HepG2 (cell line): ENCODE measurements at regions not wholly inside any gene's neighbourhood (a gene's known extent, or its start where the extent isn't known, plus 50 kb on each side); places are given as distances from the start of the nearest gene placed in this dataset.

ENCODE experiments used
- ATAC-seq: fragments of 200-7000 bp; cut with Tn5 transposase; 3 replicates; pipeline ENCODE4 v1.9.1; 2020; ENCODE audit warnings: mild to moderate bottlenecking, moderate library complexity
- BruUV-seq: library from RNA; stranded (reverse); fragments of 400-500 nt; replicated peaks from 2 replicates; lab custom pipeline; 2021; lab: Mats Ljungman, UMichigan
- CTCF ChIA-PET: fragments of 300-600 bp; formaldehyde crosslinking; extraction: SDS; loops from one replicate; lab custom pipeline; 2021; ENCODE audit warnings: low total read pairs, inconsistent platforms, low intra/inter-chr PET ratio; lab: Yijun Ruan, JAX
- POLR2A ChIA-PET: fragments of 350-600 bp; sonication (Branson Sonifier 250); formaldehyde crosslinking; loops from one replicate; lab custom pipeline; 2020; ENCODE audit warnings: antibody characterized with exemption, inconsistent platforms; lab: Yijun Ruan, JAX
- DNase-seq: peaks from one replicate; pipeline ENCODE4 v3.0.0-alpha.2; 2015; ENCODE audit warnings: low spot score
- FAIRE-seq: peaks from 3 replicates; lab custom pipeline; 2011; peaks lifted over from hg19 to GRCh38; lab: Jason Lieb, UNC
- H2AFZ ChIP-seq: one replicate; pipeline ENCODE4 v1.6.1; 2011; ENCODE audit warnings: low read length, inconsistent platforms
- H3K27ac ChIP-seq: fragments of 300-600 bp; 3 replicates; pipeline ENCODE4 v1.8.0; 2011; ENCODE audit warnings: mixed run types, mild to moderate bottlenecking, mixed read lengths, low read length, inconsistent platforms; ENCODE audit not compliant: insufficient read depth; ENCODE audit errors: extremely low read length
- H3K27me3 ChIP-seq, 2 experiments: fragments of 200-600 bp in 1 of 2; 2 replicates in 1 of 2; 3 replicates in 1 of 2; pipeline versions ENCODE4 v1.6.0 to v1.8.0; 2011; ENCODE audit warnings: low read length in 2 of 2, mild to moderate bottlenecking in 2 of 2, moderate library complexity in 2 of 2, inconsistent platforms in 1 of 2; ENCODE audit not compliant: insufficient read depth in 2 of 2, control insufficient read depth in 1 of 2
- H3K36me3 ChIP-seq, 2 experiments: fragments of 200-600 bp in 1 of 2; replicated peaks in 1 of 2; 2 replicates in 1 of 2; 3 replicates in 1 of 2; pipeline versions ENCODE4 v1.5.1 to v1.8.0; 2011; ENCODE audit warnings: low read length in 2 of 2, inconsistent platforms in 1 of 2; ENCODE audit not compliant: insufficient read depth in 2 of 2, control insufficient read depth in 1 of 2
- H3K4me1 ChIP-seq: 2 replicates; pipeline ENCODE4 v1.5.1; 2012; ENCODE audit warnings: low read length, inconsistent platforms; ENCODE audit not compliant: insufficient read depth
- H3K4me2 ChIP-seq: 2 replicates; pipeline ENCODE4 v1.6.0; 2011; ENCODE audit warnings: low read depth, low read length, inconsistent platforms
- H3K4me3 ChIP-seq, 3 experiments: fragments of 200-600 bp in 1 of 3; sonication (generic), shearing (Covaris generic) in 1 of 3; replicated peaks in 1 of 3; 2 replicates each; pipeline ENCODE4 v1.5.1; 2011 to 2016; ENCODE audit warnings: low read length in 3 of 3, inconsistent platforms in 2 of 3, low read depth in 2 of 3, mild to moderate bottlenecking in 2 of 3, control low read depth in 1 of 3, mixed read lengths in 1 of 3; ENCODE audit not compliant: insufficient read depth in 1 of 3
- H3K79me2 ChIP-seq: one replicate; pipeline ENCODE4 v1.6.1; 2011; ENCODE audit warnings: low read length, inconsistent platforms; ENCODE audit not compliant: insufficient read depth
- H3K9ac ChIP-seq: 2 replicates; pipeline ENCODE4 v1.6.0; 2011; ENCODE audit warnings: mild to moderate bottlenecking, low read depth, low read length, inconsistent platforms; ENCODE audit not compliant: insufficient read depth
- H3K9me3 ChIP-seq: 2 replicates; pipeline ENCODE4 v1.5.1; 2012; ENCODE audit warnings: mild to moderate bottlenecking, low read length
- H4K20me1 ChIP-seq: 2 replicates; pipeline ENCODE4 v1.6.0; 2011; ENCODE audit warnings: inconsistent platforms, mild to moderate bottlenecking, low read length, moderate library complexity; ENCODE audit not compliant: insufficient read depth
- AGO1 ChIP-seq: fragments of 200-400 bp; formaldehyde crosslinking; IDR thresholded peaks from 2 replicates; pipeline ENCODE4 v1.6.1; 2017; ENCODE audit warnings: mild to moderate bottlenecking, low read depth, low read length, moderate library complexity; ENCODE audit not compliant: poor library complexity, severe bottlenecking
- CENPX ChIP-seq: sonication (generic); formaldehyde crosslinking; IDR thresholded peaks from 2 replicates; pipeline ENCODE4 v1.9.0; 2021; ENCODE audit warnings: mild to moderate bottlenecking, missing genetic modification reagents, moderate library complexity
- NPAS2 ChIP-seq: sonication (generic); formaldehyde crosslinking; IDR thresholded peaks from 2 replicates; pipeline ENCODE4 v1.8.0; 2022; ENCODE audit warnings: mild to moderate bottlenecking, missing genetic modification reagents, borderline replicate concordance
- PRDM15 ChIP-seq: sonication (generic); formaldehyde crosslinking; IDR thresholded peaks from 2 replicates; pipeline ENCODE4 v1.4.0; 2020; ENCODE audit warnings: missing genetic modification reagents
- SOX5 ChIP-seq: IDR thresholded peaks from 2 replicates; pipeline ENCODE4 v1.6.1; 2016; ENCODE audit warnings: borderline replicate concordance
- SP4 ChIP-seq: sonication (generic); formaldehyde crosslinking; IDR thresholded peaks from 2 replicates; pipeline ENCODE4 v1.8.1; 2023; ENCODE audit warnings: mild to moderate bottlenecking, missing genetic modification reagents
- SYNCRIP ChIP-seq: fragments of 200-400 bp; formaldehyde crosslinking; IDR thresholded peaks from 2 replicates; pipeline ENCODE4 v1.6.1; 2018; ENCODE audit warnings: mild to moderate bottlenecking, low read depth, low read length; ENCODE audit not compliant: insufficient read depth
- ZBTB21 ChIP-seq: sonication (generic); formaldehyde crosslinking; IDR thresholded peaks from 2 replicates; pipeline ENCODE4 v1.4.0; 2020; ENCODE audit warnings: missing genetic modification reagents
- ZBTB44 ChIP-seq: sonication (generic); formaldehyde crosslinking; IDR thresholded peaks from 2 replicates; pipeline ENCODE4 v1.4.0; 2020; ENCODE audit warnings: missing genetic modification reagents
- ZNF33A ChIP-seq: sonication (generic); formaldehyde crosslinking; IDR thresholded peaks from 2 replicates; pipeline ENCODE4 v1.5.1; 2020; ENCODE audit warnings: missing genetic modification reagents, mild to moderate bottlenecking, moderate library complexity, borderline replicate concordance
- ZNF431 ChIP-seq: sonication (generic); formaldehyde crosslinking; IDR thresholded peaks from 2 replicates; pipeline ENCODE4 v1.9.0; 2022; ENCODE audit warnings: missing genetic modification reagents, low read depth, mild to moderate bottlenecking, borderline replicate concordance
- ZNF530 ChIP-seq: sonication (generic); formaldehyde crosslinking; IDR thresholded peaks from 2 replicates; pipeline ENCODE4 v1.5.0; 2020; ENCODE audit warnings: low read depth, mild to moderate bottlenecking, missing genetic modification reagents
- ZSCAN12 ChIP-seq: sonication (generic); formaldehyde crosslinking; IDR thresholded peaks from 2 replicates; pipeline ENCODE4 v1.9.0; 2021; ENCODE audit warnings: mild to moderate bottlenecking, missing genetic modification reagents
- in situ Hi-C: cut with HindIII; loops from 2 replicates; pipeline ENCODE4 v1.10.0; 2017; ENCODE audit warnings: low pct_unique_long_range_greater_than_20kb; ENCODE audit not compliant: extremely low pct_ligation_motif_present
- intact Hi-C: fragments of 100-400 bp; cut with micrococcal nuclease; formaldehyde crosslinking; loops from one replicate; pipeline ENCODE4 v1.10.0; 2022; ENCODE audit not compliant: unreplicated experiment
- TF ChIP-seq, protein P1 (sequence below): sonication (generic); formaldehyde crosslinking; IDR thresholded peaks from 2 replicates; pipeline ENCODE4 v1.9.0; 2021; ENCODE audit warnings: mild to moderate bottlenecking, missing genetic modification reagents

DNA sequence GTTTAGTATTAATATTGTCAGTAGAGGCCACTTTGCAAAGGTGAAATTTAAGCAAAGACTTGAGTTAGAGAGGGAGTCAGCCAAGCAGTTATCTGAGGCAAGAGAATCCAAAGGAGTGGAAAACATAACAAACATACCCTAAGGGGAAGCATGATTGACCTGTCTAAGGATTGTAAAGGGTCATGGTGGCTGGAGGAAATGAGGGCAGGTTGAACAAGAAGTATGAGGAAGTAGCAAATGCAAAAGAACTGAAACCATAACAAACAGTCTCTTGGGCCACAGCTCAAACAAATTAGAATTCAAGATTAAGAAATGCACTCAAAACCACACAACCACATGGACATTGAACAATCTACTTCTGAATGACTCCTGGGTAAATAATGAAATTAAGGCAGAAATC, 103.2 kb downstream of the FBXO5 start:
- H3K27me3 ChIP-seq, result no peaks in the 10 kb centered on the region
- H3K9ac ChIP-seq, result no peak overlapping the region
- no peak for ATAC-seq
- ChIA-PET POLR2A (no interaction called here), CTCF (no interaction called here)
- H3K36me3 ChIP-seq, result no peaks in the 10 kb centered on the region
- FAIRE-seq, result no peak
- in situ Hi-C loops (no loop called here), intact Hi-C loops (no loop called here)
- H3K79me2 ChIP-seq, result no peaks in the 10 kb centered on the region
- no peaks in the 10 kb centered on the region for H4K20me1 ChIP-seq
- H3K27ac ChIP-seq, result no peak overlapping the region
- H3K4me2 ChIP-seq, result no peak overlapping the region
- BruUV-seq, result no TSS peak
- no peak overlapping the region for H2AFZ ChIP-seq
- no peak for DNase-seq
- peaks cover 4% of the 10 kb centered on the region; the same call in 1 of the 2 replicates for H3K9me3 ChIP-seq
- no peak overlapping the region for H3K4me3 ChIP-seq
- no peaks in the 10 kb centered on the region for H3K4me1 ChIP-seq
- TF ChIP-seq SOX5 (CRISPR knock-in tag) (no peak), ZSCAN12 (CRISPR knock-in tag) (no peak), ZNF530 (no peak), CENPX (CRISPR knock-in tag) (no peak), ZBTB21 (CRISPR knock-in tag) (no peak), ZNF431 (CRISPR knock-in tag) (no peak), SP4 (no peak), ZNF33A (CRISPR knock-in tag) (no peak), AGO1 (no peak), PRDM15 (no peak), ZBTB44 (CRISPR knock-in tag) (no peak), SYNCRIP (no peak), NPAS2 (CRISPR knock-in tag) (no peak)
- TF ChIP-seq, protein P1, sequence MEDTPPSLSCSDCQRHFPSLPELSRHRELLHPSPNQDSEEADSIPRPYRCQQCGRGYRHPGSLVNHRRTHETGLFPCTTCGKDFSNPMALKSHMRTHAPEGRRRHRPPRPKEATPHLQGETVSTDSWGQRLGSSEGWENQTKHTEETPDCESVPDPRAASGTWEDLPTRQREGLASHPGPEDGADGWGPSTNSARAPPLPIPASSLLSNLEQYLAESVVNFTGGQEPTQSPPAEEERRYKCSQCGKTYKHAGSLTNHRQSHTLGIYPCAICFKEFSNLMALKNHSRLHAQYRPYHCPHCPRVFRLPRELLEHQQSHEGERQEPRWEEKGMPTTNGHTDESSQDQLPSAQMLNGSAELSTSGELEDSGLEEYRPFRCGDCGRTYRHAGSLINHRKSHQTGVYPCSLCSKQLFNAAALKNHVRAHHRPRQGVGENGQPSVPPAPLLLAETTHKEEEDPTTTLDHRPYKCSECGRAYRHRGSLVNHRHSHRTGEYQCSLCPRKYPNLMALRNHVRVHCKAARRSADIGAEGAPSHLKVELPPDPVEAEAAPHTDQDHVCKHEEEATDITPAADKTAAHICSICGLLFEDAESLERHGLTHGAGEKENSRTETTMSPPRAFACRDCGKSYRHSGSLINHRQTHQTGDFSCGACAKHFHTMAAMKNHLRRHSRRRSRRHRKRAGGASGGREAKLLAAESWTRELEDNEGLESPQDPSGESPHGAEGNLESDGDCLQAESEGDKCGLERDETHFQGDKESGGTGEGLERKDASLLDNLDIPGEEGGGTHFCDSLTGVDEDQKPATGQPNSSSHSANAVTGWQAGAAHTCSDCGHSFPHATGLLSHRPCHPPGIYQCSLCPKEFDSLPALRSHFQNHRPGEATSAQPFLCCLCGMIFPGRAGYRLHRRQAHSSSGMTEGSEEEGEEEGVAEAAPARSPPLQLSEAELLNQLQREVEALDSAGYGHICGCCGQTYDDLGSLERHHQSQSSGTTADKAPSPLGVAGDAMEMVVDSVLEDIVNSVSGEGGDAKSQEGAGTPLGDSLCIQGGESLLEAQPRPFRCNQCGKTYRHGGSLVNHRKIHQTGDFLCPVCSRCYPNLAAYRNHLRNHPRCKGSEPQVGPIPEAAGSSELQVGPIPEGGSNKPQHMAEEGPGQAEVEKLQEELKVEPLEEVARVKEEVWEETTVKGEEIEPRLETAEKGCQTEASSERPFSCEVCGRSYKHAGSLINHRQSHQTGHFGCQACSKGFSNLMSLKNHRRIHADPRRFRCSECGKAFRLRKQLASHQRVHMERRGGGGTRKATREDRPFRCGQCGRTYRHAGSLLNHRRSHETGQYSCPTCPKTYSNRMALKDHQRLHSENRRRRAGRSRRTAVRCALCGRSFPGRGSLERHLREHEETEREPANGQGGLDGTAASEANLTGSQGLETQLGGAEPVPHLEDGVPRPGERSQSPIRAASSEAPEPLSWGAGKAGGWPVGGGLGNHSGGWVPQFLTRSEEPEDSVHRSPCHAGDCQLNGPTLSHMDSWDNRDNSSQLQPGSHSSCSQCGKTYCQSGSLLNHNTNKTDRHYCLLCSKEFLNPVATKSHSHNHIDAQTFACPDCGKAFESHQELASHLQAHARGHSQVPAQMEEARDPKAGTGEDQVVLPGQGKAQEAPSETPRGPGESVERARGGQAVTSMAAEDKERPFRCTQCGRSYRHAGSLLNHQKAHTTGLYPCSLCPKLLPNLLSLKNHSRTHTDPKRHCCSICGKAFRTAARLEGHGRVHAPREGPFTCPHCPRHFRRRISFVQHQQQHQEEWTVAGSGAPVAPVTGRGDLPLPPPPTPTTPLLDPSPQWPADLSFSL, result no peak
